ENCODE measurements at regions not wholly inside any gene's neighbourhood (a gene's known extent, or its start where the extent isn't known, plus 50 kb on each side); places are given as distances from the start of the nearest gene placed in this dataset.

GRCh38 chr3:81419228-81419627 is 342.2 kb downstream of the GBE1 start:
- Histone ChIP-seq H3F3A (ENCODE audit: insufficient read depth) (peaks cover 1% of the 10 kb centered on the region; the same call in 1 of the 2 replicates), H4K20me1 (ENCODE audit: insufficient read depth) (no peaks in the 10 kb centered on the region), H3K4me3 (no peak overlapping the region), H3K9me2 (ENCODE audit: insufficient read depth) (no peaks in the 10 kb centered on the region), H2AFZ (no peak overlapping the region), H3K79me2 (ENCODE audit: insufficient read depth) (no peaks in the 10 kb centered on the region), H3K9ac (no peak overlapping the region), H3K27ac (no peak overlapping the region), H3K36me3 (ENCODE audit: low read depth) (no peaks in the 10 kb centered on the region), H3K4me1 (ENCODE audit: insufficient read depth) (no peaks in the 10 kb centered on the region), H3K4me2 (ENCODE audit: unreplicated experiment) (no peak overlapping the region), H3K27me3 (replicated peaks; ENCODE audit: insufficient read depth) (no peaks in the 10 kb centered on the region), H3K9me3 (ENCODE audit: low read depth) (no peaks in the 10 kb centered on the region)
- in situ Hi-C loops (cut with MboI) = no loop called here
- no peak for TF ChIP-seq EZH2 (IDR thresholded peaks at IDR 0.05; ENCODE audit: insufficient read depth, poor library complexity, severe bottlenecking)
- TF ChIP-seq EZH2phosphoT487 (IDR thresholded peaks at IDR 0.05; ENCODE audit: insufficient read depth, low read depth) = no peak
- peak; percentile 55 for DNase-seq

GRCh38 chr3:81416812-81417211 is 344.6 kb downstream of the GBE1 start:
- no peaks in the 10 kb centered on the region for H3K79me2 ChIP-seq (ENCODE audit: insufficient read depth)
- in situ Hi-C loops (cut with MboI) = no loop called here
- no peaks in the 10 kb centered on the region for H3F3A ChIP-seq (ENCODE audit: insufficient read depth)
- H3K27me3 ChIP-seq (replicated peaks; ENCODE audit: insufficient read depth) = no peaks in the 10 kb centered on the region
- no peaks in the 10 kb centered on the region for H4K20me1 ChIP-seq (ENCODE audit: insufficient read depth)
- no peak for DNase-seq
- no peak overlapping the region for H3K4me3 ChIP-seq
- H2AFZ ChIP-seq = no peak overlapping the region
- no peak overlapping the region for H3K9ac ChIP-seq
- TF ChIP-seq EZH2 (IDR thresholded peaks at IDR 0.05; ENCODE audit: insufficient read depth, poor library complexity, severe bottlenecking) (no peak), EZH2phosphoT487 (IDR thresholded peaks at IDR 0.05; ENCODE audit: insufficient read depth, low read depth) (no peak)
- no peak overlapping the region for H3K27ac ChIP-seq
- H3K4me2 ChIP-seq (ENCODE audit: unreplicated experiment) = no peak overlapping the region
- H3K4me1 ChIP-seq (ENCODE audit: insufficient read depth) = no peaks in the 10 kb centered on the region
- WGBS, 2 experiments (ENCODE audit: low coverage in 1 of 2, low lambda C conversion rate in 2 of 2, missing lambda C conversion rate in 2 of 2) = 91 to 99% methylated on average over 2 of the region's 2 CpGs
- no peaks in the 10 kb centered on the region for H3K36me3 ChIP-seq (ENCODE audit: low read depth)
- H3K9me2 ChIP-seq (ENCODE audit: insufficient read depth) = no peaks in the 10 kb centered on the region
- no peaks in the 10 kb centered on the region for H3K9me3 ChIP-seq (ENCODE audit: low read depth)

GRCh38 chr3:81406318-81406717 is 355.1 kb downstream of the GBE1 start:
- Histone ChIP-seq H3K27ac (no peak overlapping the region), H3F3A (ENCODE audit: insufficient read depth) (no peaks in the 10 kb centered on the region), H3K27me3 (replicated peaks; ENCODE audit: insufficient read depth) (no peaks in the 10 kb centered on the region), H3K4me1 (ENCODE audit: insufficient read depth) (no peaks in the 10 kb centered on the region), H3K36me3 (ENCODE audit: low read depth) (no peaks in the 10 kb centered on the region), H3K4me2 (ENCODE audit: unreplicated experiment) (no peak overlapping the region), H3K9me3 (ENCODE audit: low read depth) (no peaks in the 10 kb centered on the region), H3K4me3 (no peak overlapping the region), H3K9me2 (ENCODE audit: insufficient read depth) (no peaks in the 10 kb centered on the region), H4K20me1 (ENCODE audit: insufficient read depth) (no peaks in the 10 kb centered on the region), H2AFZ (no peak overlapping the region), H3K79me2 (ENCODE audit: insufficient read depth) (no peaks in the 10 kb centered on the region), H3K9ac (no peak overlapping the region)
- no peak for TF ChIP-seq EZH2 (IDR thresholded peaks at IDR 0.05; ENCODE audit: insufficient read depth, poor library complexity, severe bottlenecking)
- TF ChIP-seq EZH2phosphoT487 (IDR thresholded peaks at IDR 0.05; ENCODE audit: insufficient read depth, low read depth) = no peak
- in situ Hi-C loops (cut with MboI) = no loop called here
- WGBS, 2 experiments (ENCODE audit: low coverage in 1 of 2, low lambda C conversion rate in 2 of 2, missing lambda C conversion rate in 2 of 2) = 45 to 62% methylated on average over 1 of the region's 1 CpG
- no peak for DNase-seq

DNA sequence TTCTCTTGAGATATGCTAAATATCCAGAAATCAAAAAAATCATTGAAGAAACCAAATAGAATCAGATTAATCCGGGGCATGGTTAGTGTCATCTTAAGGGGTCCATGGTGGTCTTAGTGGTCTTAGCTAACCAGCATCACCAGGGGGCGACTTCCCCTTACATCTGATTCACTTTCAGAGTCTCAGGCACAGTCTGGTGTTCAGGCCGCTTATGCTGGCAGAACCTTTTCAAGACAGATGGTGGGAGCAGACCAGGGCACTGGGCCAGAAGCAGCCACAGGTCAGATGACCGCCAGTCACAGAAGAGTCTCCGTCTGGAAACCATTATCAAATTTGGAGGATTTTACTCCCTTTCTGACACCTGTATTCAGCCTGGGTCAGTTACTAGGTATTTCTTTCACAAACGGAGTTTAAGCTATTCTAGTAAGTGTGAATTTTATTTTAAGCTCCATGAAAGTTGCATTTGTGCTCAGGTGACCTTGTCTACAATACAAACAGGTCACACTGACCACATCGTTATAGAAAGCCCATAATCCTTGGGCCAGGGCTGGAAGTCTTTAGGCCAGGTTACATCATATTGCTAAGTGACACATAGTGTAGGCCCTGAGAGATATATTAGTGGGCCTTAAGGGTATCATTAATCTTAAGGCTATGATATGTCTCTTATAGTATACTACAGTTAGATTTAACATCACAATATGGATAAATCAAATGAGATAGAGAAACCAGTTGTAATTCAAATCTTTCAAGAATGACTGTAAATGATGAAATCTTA is 365.5 kb downstream of the GBE1 start:
- Histone ChIP-seq H4K20me1 (ENCODE audit: insufficient read depth) (no peaks in the 10 kb centered on the region), H2AFZ (no peak overlapping the region), H3K9ac (no peak overlapping the region), H3K4me2 (ENCODE audit: unreplicated experiment) (no peak overlapping the region), H3K27me3 (replicated peaks; ENCODE audit: insufficient read depth) (no peaks in the 10 kb centered on the region), H3K9me2 (ENCODE audit: insufficient read depth) (no peaks in the 10 kb centered on the region), H3K27ac (no peak overlapping the region), H3F3A (ENCODE audit: insufficient read depth) (no peaks in the 10 kb centered on the region), H3K4me3 (no peak overlapping the region), H3K9me3 (ENCODE audit: low read depth) (no peaks in the 10 kb centered on the region), H3K79me2 (ENCODE audit: insufficient read depth) (no peaks in the 10 kb centered on the region), H3K36me3 (ENCODE audit: low read depth) (no peaks in the 10 kb centered on the region), H3K4me1 (ENCODE audit: insufficient read depth) (no peaks in the 10 kb centered on the region)
- TF ChIP-seq EZH2 (IDR thresholded peaks at IDR 0.05; ENCODE audit: insufficient read depth, poor library complexity, severe bottlenecking) = no peak
- no peak for TF ChIP-seq EZH2phosphoT487 (IDR thresholded peaks at IDR 0.05; ENCODE audit: insufficient read depth, low read depth)
- in situ Hi-C loops (cut with MboI) = no loop called here
- WGBS, 2 experiments (ENCODE audit: low coverage in 1 of 2, low lambda C conversion rate in 2 of 2, missing lambda C conversion rate in 2 of 2) = 52 to 58% methylated on average over 7 of the region's 7 CpGs
- DNase-seq = no peak
